BLaER1 treated with 17β-estradiol and CSF1 and Interleukin-3, amounts not matched to agents 10 nM and 100 nM (cell line): ENCODE measurements at regions not wholly inside any gene's neighbourhood (a gene's known extent, or its start where the extent isn't known, plus 50 kb on each side); places are given as distances from the start of the nearest gene placed in this dataset.

Source experiments
- H3K27ac ChIP-seq, 11 experiments: shearing (Covaris generic); formaldehyde crosslinking; 2 replicates each; pipeline ENCODE4 v1.8.1; 2022
- H3K27me3 ChIP-seq, 11 experiments: shearing (Covaris generic); formaldehyde crosslinking; 2 replicates each; pipeline ENCODE4 v1.8.1; 2022
- H3K36me3 ChIP-seq, 11 experiments: shearing (Covaris generic); formaldehyde crosslinking; 2 replicates each; pipeline ENCODE4 v1.8.1; 2022
- H3K4me1 ChIP-seq, 10 experiments: shearing (Covaris generic); formaldehyde crosslinking; 2 replicates each; pipeline ENCODE4 v1.8.1; 2022
- H3K4me2 ChIP-seq, 11 experiments: shearing (Covaris generic); formaldehyde crosslinking; 2 replicates each; pipeline ENCODE4 v1.8.1; 2022
- H3K4me3 ChIP-seq, 10 experiments: shearing (Covaris generic); formaldehyde crosslinking; 2 replicates each; pipeline ENCODE4 v1.8.1; 2022
- H3K9ac ChIP-seq, 11 experiments: shearing (Covaris generic); formaldehyde crosslinking; 2 replicates each; pipeline ENCODE4 v1.8.1; 2022
- H3K9me3 ChIP-seq, 11 experiments: shearing (Covaris generic); formaldehyde crosslinking; replicated peaks in 1 of 11; 2 replicates each; pipeline ENCODE4 v1.8.1; 2022
- H4K20me1 ChIP-seq, 11 experiments: shearing (Covaris generic); formaldehyde crosslinking; 2 replicates each; pipeline ENCODE4 v1.8.1; 2022
- Cebpa-rat ChIP-seq, 11 experiments: shearing (Covaris generic); IDR thresholded peaks; 2 replicates each; pipeline ENCODE4 v1.8.1; 2022

GRCh38 chr18:53997064-53997463 lies 227.4 kb downstream of the MBD2 start:
- no peak overlapping the region for H3K4me3 ChIP-seq
- no peaks in the 10 kb centered on the region for H4K20me1 ChIP-seq
- H3K9ac ChIP-seq = no peak overlapping the region
- no peaks in the 10 kb centered on the region for H3K9me3 ChIP-seq
- H3K27ac ChIP-seq = no peak overlapping the region
- no peaks in the 10 kb centered on the region for H3K36me3 ChIP-seq
- no peaks in the 10 kb centered on the region for H3K4me1 ChIP-seq
- H3K4me2 ChIP-seq = no peak overlapping the region
- no peaks in the 10 kb centered on the region for H3K27me3 ChIP-seq
- TF ChIP-seq Cebpa-rat (IDR thresholded peaks at IDR 0.05) = no peak

- H4K20me1 ChIP-seq = no peaks in the 10 kb centered on the region
- no peaks in the 10 kb centered on the region for H3K9me3 ChIP-seq
- H3K36me3 ChIP-seq = no peaks in the 10 kb centered on the region
- H3K27ac ChIP-seq = no peak overlapping the region
- H3K4me2 ChIP-seq = no peak overlapping the region
- no peaks in the 10 kb centered on the region for H3K4me1 ChIP-seq
- TF ChIP-seq Cebpa-rat (IDR thresholded peaks at IDR 0.05) = no peak
- no peaks in the 10 kb centered on the region for H3K27me3 ChIP-seq
- H3K9ac ChIP-seq = no peak overlapping the region
- H3K4me3 ChIP-seq = no peak overlapping the region
Observed at GRCh38 chr18:53994016-53994415, 230.5 kb downstream of the MBD2 start.

GRCh38 chr18:53991805-53992204 lies 232.7 kb downstream of the MBD2 start:
- no peaks in the 10 kb centered on the region for H4K20me1 ChIP-seq
- H3K36me3 ChIP-seq = no peaks in the 10 kb centered on the region
- H3K9ac ChIP-seq = no peak overlapping the region
- H3K27me3 ChIP-seq = no peaks in the 10 kb centered on the region
- H3K27ac ChIP-seq = no peak overlapping the region
- H3K4me3 ChIP-seq = no peak overlapping the region
- H3K9me3 ChIP-seq = no peaks in the 10 kb centered on the region
- H3K4me1 ChIP-seq = no peaks in the 10 kb centered on the region
- TF ChIP-seq Cebpa-rat (IDR thresholded peaks at IDR 0.05) = no peak
- no peak overlapping the region for H3K4me2 ChIP-seq

- no peak overlapping the region for H3K4me3 ChIP-seq
- no peak for TF ChIP-seq Cebpa-rat (IDR thresholded peaks at IDR 0.05)
- H4K20me1 ChIP-seq = no peaks in the 10 kb centered on the region
- H3K9ac ChIP-seq = no peak overlapping the region
- H3K27me3 ChIP-seq = no peaks in the 10 kb centered on the region
- no peaks in the 10 kb centered on the region for H3K9me3 ChIP-seq
- no peak overlapping the region for H3K4me2 ChIP-seq
- no peaks in the 10 kb centered on the region for H3K36me3 ChIP-seq
- no peaks in the 10 kb centered on the region for H3K4me1 ChIP-seq
- H3K27ac ChIP-seq = no peak overlapping the region
Observed at GRCh38 chr18:53991202-53991601, 233.3 kb downstream of the MBD2 start.

- Histone ChIP-seq H3K4me1 (no peaks in the 10 kb centered on the region), H3K4me3 (no peak overlapping the region), H4K20me1 (no peaks in the 10 kb centered on the region), H3K27me3 (no peaks in the 10 kb centered on the region), H3K4me2 (no peak overlapping the region), H3K27ac (no peak overlapping the region), H3K9me3 (no peaks in the 10 kb centered on the region), H3K9ac (no peak overlapping the region), H3K36me3 (no peaks in the 10 kb centered on the region)
- TF ChIP-seq Cebpa-rat (IDR thresholded peaks at IDR 0.05) = no peak
Observed at GRCh38 chr18:53990485-53990884, 234.0 kb downstream of the MBD2 start.

- H3K9me3 ChIP-seq = peaks cover 0 to 6% (median 0%) of the 10 kb centered on the region in 11 experiments; a peak in 3 of 22 replicates
- no peaks in the 10 kb centered on the region for H3K27me3 ChIP-seq
- no peak overlapping the region for H3K4me2 ChIP-seq
- TF ChIP-seq Cebpa-rat (IDR thresholded peaks at IDR 0.05) = no peak
- no peak overlapping the region for H3K27ac ChIP-seq
- H3K4me1 ChIP-seq = no peaks in the 10 kb centered on the region
- H4K20me1 ChIP-seq = no peaks in the 10 kb centered on the region
- no peaks in the 10 kb centered on the region for H3K36me3 ChIP-seq
- H3K9ac ChIP-seq = no peak overlapping the region
- H3K4me3 ChIP-seq = no peak overlapping the region
Observed at GRCh38 chr18:53984021-53984420, 240.4 kb downstream of the MBD2 start.

- Histone ChIP-seq H3K4me3 (no peak overlapping the region), H3K27ac (no peak overlapping the region), H4K20me1 (no peaks in the 10 kb centered on the region), H3K4me1 (no peaks in the 10 kb centered on the region), H3K27me3 (no peaks in the 10 kb centered on the region), H3K4me2 (no peak overlapping the region), H3K36me3 (no peaks in the 10 kb centered on the region), H3K9ac (no peak overlapping the region), H3K9me3 (peaks cover 6 to 29% (median 11%) of the 10 kb centered on the region in 11 experiments; a peak in 17 of 22 replicates)
- no peak for TF ChIP-seq Cebpa-rat (IDR thresholded peaks at IDR 0.05)
Observed at GRCh38 chr18:53971331-53971730, 253.1 kb downstream of the MBD2 start.

- Histone ChIP-seq H3K4me1 (no peaks in the 10 kb centered on the region), H3K9me3 (no peaks in the 10 kb centered on the region), H3K4me2 (no peak overlapping the region), H4K20me1 (no peaks in the 10 kb centered on the region), H3K36me3 (no peaks in the 10 kb centered on the region), H3K27me3 (no peaks in the 10 kb centered on the region), H3K4me3 (no peak overlapping the region), H3K9ac (no peak overlapping the region), H3K27ac (no peak overlapping the region)
- no peak for TF ChIP-seq Cebpa-rat (IDR thresholded peaks at IDR 0.05)
Observed at GRCh38 chr18:53952700-53953099, 271.8 kb downstream of the MBD2 start.

- Histone ChIP-seq H4K20me1 (no peaks in the 10 kb centered on the region), H3K4me1 (no peaks in the 10 kb centered on the region)
Observed at GRCh38 chr18:53950545-53950944, 273.9 kb downstream of the MBD2 start.

GRCh38 chr18:53948991-53949390 lies 275.5 kb downstream of the MBD2 start:
- Histone ChIP-seq H3K36me3 (no peaks in the 10 kb centered on the region), H3K9me3 (peaks cover 11 to 15% (median 14%) of the 10 kb centered on the region in 11 experiments), H3K27ac (no peak overlapping the region)

More at GRCh38 chr18:53950545-53950944, 273.9 kb downstream of the MBD2 start:
- Histone ChIP-seq H3K27ac (no peak overlapping the region), H3K4me3 (no peak overlapping the region), H3K27me3 (no peaks in the 10 kb centered on the region), H3K9me3 (no peaks in the 10 kb centered on the region), H3K36me3 (no peaks in the 10 kb centered on the region), H3K4me2 (no peak overlapping the region), H3K9ac (no peak overlapping the region)
- TF ChIP-seq Cebpa-rat (IDR thresholded peaks at IDR 0.05) = no peak

More at GRCh38 chr18:53948991-53949390, 275.5 kb downstream of the MBD2 start:
- H3K4me1 ChIP-seq = no peaks in the 10 kb centered on the region
- no peak overlapping the region for H3K4me3 ChIP-seq
- H3K9ac ChIP-seq = no peak overlapping the region
- H4K20me1 ChIP-seq = no peaks in the 10 kb centered on the region
- H3K27me3 ChIP-seq = no peaks in the 10 kb centered on the region
- no peak overlapping the region for H3K4me2 ChIP-seq
- TF ChIP-seq Cebpa-rat (IDR thresholded peaks at IDR 0.05) = no peak
